ENCODE measurements at regions not wholly inside any gene's neighbourhood (a gene's known extent, or its start where the extent isn't known, plus 50 kb on each side); places are given as distances from the start of the nearest gene placed in this dataset.
A peak's percentile ranks its signal among the peaks of the same experiment; 100 is the strongest.

GRCh38 chr7:119482209-119482608 lies 790.8 kb upstream of the KCND2 start:
- peak; percentile 13 to 43 (median 39) for DNase-seq
- 26 to 30% methylated on average over 4 of the region's 4 CpGs for WGBS, 2 donors
- no peak for ATAC-seq (ENCODE audit: insufficient read depth, low FRiP score)

GRCh38 chr7:119482671-119483070 lies 790.3 kb upstream of the KCND2 start:
- H3K9ac ChIP-seq (ENCODE audit: insufficient read depth in 1 of 2, low read length in 2 of 2): no peak overlapping the region
- H3K27me3 ChIP-seq (ENCODE audit: control insufficient read depth in 3 of 3, insufficient read depth in 3 of 3, low read length in 2 of 3): no peaks in the 10 kb centered on the region
- no peaks in the 10 kb centered on the region for H3K4me1 ChIP-seq (ENCODE audit: control insufficient read depth in 5 of 5, insufficient read depth in 5 of 5, low read length in 5 of 5)
- ATAC-seq (ENCODE audit: insufficient read depth, low FRiP score): no peak
- no peaks in the 10 kb centered on the region for H3K9me3 ChIP-seq (ENCODE audit: control insufficient read depth in 4 of 4, insufficient read depth in 3 of 4, low read length in 3 of 4)
- WGBS, 2 donors: 27 to 34% methylated on average over 2 of the region's 2 CpGs
- TF ChIP-seq CTCF (IDR thresholded peaks at IDR 0.05; ENCODE audit: control extremely low read depth, extremely low read depth): no peak
- no peak overlapping the region for H3K27ac ChIP-seq (ENCODE audit: low read depth in 1 of 2, low read length in 1 of 2)
- DNase-seq: no peak
- H3K36me3 ChIP-seq (ENCODE audit: control insufficient read depth in 4 of 4, insufficient read depth in 4 of 4, low read length in 4 of 4): no peaks in the 10 kb centered on the region
- no peak overlapping the region for H3K4me3 ChIP-seq

More at GRCh38 chr7:119482209-119482608, 790.8 kb upstream of the KCND2 start:
- H3K9ac ChIP-seq (ENCODE audit: insufficient read depth in 1 of 2, low read length in 2 of 2): no peak overlapping the region
- H3K4me3 ChIP-seq: no peak overlapping the region
- no peaks in the 10 kb centered on the region for H3K27me3 ChIP-seq (ENCODE audit: control insufficient read depth in 3 of 3, insufficient read depth in 3 of 3, low read length in 2 of 3)
- no peak overlapping the region for H3K27ac ChIP-seq (ENCODE audit: low read depth in 1 of 2, low read length in 1 of 2)
- no peaks in the 10 kb centered on the region for H3K4me1 ChIP-seq (ENCODE audit: control insufficient read depth in 5 of 5, insufficient read depth in 5 of 5, low read length in 5 of 5)
- H3K36me3 ChIP-seq (ENCODE audit: control insufficient read depth in 4 of 4, insufficient read depth in 4 of 4, low read length in 4 of 4): no peaks in the 10 kb centered on the region
- TF ChIP-seq CTCF (IDR thresholded peaks at IDR 0.05; ENCODE audit: control extremely low read depth, extremely low read depth): no peak
- H3K9me3 ChIP-seq (ENCODE audit: control insufficient read depth in 4 of 4, insufficient read depth in 3 of 4, low read length in 3 of 4): no peaks in the 10 kb centered on the region

DNA sequence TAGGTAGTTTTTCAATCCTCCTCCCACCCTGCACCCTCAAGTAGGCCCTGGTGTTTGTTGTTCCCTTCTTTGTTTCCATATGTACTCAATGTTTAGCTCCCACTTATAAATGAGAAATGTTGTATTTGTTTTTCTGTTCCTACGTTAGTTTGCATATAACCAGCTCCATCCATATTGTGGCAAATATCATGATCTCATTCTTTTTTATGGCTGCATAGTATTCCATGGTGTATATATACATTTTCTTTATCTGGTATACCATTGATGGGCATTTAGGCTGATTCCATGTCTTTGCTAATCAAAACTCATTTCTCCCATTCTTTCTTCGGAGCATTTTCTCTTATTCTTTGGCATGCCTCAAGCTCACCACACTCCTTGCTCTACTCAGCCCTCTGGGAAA lies 789.6 kb upstream of the KCND2 start:
- TF ChIP-seq CTCF (IDR thresholded peaks at IDR 0.05; ENCODE audit: control extremely low read depth, extremely low read depth): no peak
- H3K4me1 ChIP-seq (ENCODE audit: control insufficient read depth in 5 of 5, insufficient read depth in 5 of 5, low read length in 5 of 5): no peaks in the 10 kb centered on the region
- WGBS, 2 donors: 88 to 92% methylated on average over 2 of the region's 2 CpGs
- H3K36me3 ChIP-seq (ENCODE audit: control insufficient read depth in 4 of 4, insufficient read depth in 4 of 4, low read length in 4 of 4): no peaks in the 10 kb centered on the region
- H3K27me3 ChIP-seq (ENCODE audit: control insufficient read depth in 3 of 3, insufficient read depth in 3 of 3, low read length in 2 of 3): no peaks in the 10 kb centered on the region
- H3K27ac ChIP-seq (ENCODE audit: low read depth in 1 of 2, low read length in 1 of 2): no peak overlapping the region
- DNase-seq (no peak), ATAC-seq (ENCODE audit: insufficient read depth, low FRiP score) (no peak)
- no peaks in the 10 kb centered on the region for H3K9me3 ChIP-seq (ENCODE audit: control insufficient read depth in 4 of 4, insufficient read depth in 3 of 4, low read length in 3 of 4)
- no peak overlapping the region for H3K9ac ChIP-seq (ENCODE audit: insufficient read depth in 1 of 2, low read length in 2 of 2)
- no peak overlapping the region for H3K4me3 ChIP-seq

- H3K27me3 ChIP-seq (ENCODE audit: control insufficient read depth in 3 of 3, insufficient read depth in 3 of 3, low read length in 2 of 3): no peaks in the 10 kb centered on the region
- DNase-seq: no peak
- no peaks in the 10 kb centered on the region for H3K9me3 ChIP-seq (ENCODE audit: control insufficient read depth in 4 of 4, insufficient read depth in 3 of 4, low read length in 3 of 4)
- H3K9ac ChIP-seq (ENCODE audit: insufficient read depth in 1 of 2, low read length in 2 of 2): no peak overlapping the region
- no peak for ATAC-seq (ENCODE audit: insufficient read depth, low FRiP score)
- no peaks in the 10 kb centered on the region for H3K36me3 ChIP-seq (ENCODE audit: control insufficient read depth in 4 of 4, insufficient read depth in 4 of 4, low read length in 4 of 4)
- 47 to 68% methylated on average over 3 of the region's 3 CpGs for WGBS, 2 donors
- no peak overlapping the region for H3K4me3 ChIP-seq
- H3K27ac ChIP-seq (ENCODE audit: low read depth in 1 of 2, low read length in 1 of 2): no peak overlapping the region
- TF ChIP-seq CTCF (IDR thresholded peaks at IDR 0.05; ENCODE audit: control extremely low read depth, extremely low read depth): no peak
- H3K4me1 ChIP-seq (ENCODE audit: control insufficient read depth in 5 of 5, insufficient read depth in 5 of 5, low read length in 5 of 5): no peaks in the 10 kb centered on the region
These were observed 758.6 kb upstream of the KCND2 start for GRCh38 chr7:119514326-119514725.
